CD8-positive, alpha-beta memory T cell (primary cell): ENCODE measurements at regions not wholly inside any gene's neighbourhood (a gene's known extent, or its start where the extent isn't known, plus 50 kb on each side); places are given as distances from the start of the nearest gene placed in this dataset.

ENCODE experiments used
- CTCF ChIA-PET: fragments of 350-600 bp; sonication (Branson Sonifier 250); formaldehyde crosslinking; loops from one replicate; lab custom pipeline; 2021; ENCODE audit warnings: antibody characterized with exemption; lab: Charles Lee
- POLR2A ChIA-PET: fragments of 350-600 bp; sonication (Branson Sonifier 250); formaldehyde crosslinking; loops from one replicate; lab custom pipeline; 2021; ENCODE audit warnings: antibody characterized with exemption; lab: Charles Lee
- DNase-seq, 5 donors: peaks; one replicate each; pipeline versions ENCODE4 v3.0.0 to v3.0.0-alpha.2; 2020 to 2022; ENCODE audit warnings: mixed read lengths in 1 of 5
- H3K27ac ChIP-seq: one replicate; pipeline ENCODE4 v1.7.0; 2013; ENCODE audit warnings: low read depth, mild to moderate bottlenecking, low read length, moderate library complexity
- H3K27me3 ChIP-seq: 2 replicates; pipeline ENCODE4 v1.7.0; 2013; ENCODE audit warnings: low read length, mild to moderate bottlenecking; ENCODE audit not compliant: insufficient read depth, poor library complexity, severe bottlenecking
- H3K36me3 ChIP-seq: 2 replicates; pipeline ENCODE4 v1.7.0; 2013; ENCODE audit warnings: mild to moderate bottlenecking, low read length, moderate library complexity; ENCODE audit not compliant: insufficient read depth
- H3K4me1 ChIP-seq: 2 replicates; pipeline ENCODE4 v1.7.0; 2013; ENCODE audit warnings: mild to moderate bottlenecking, low read length, moderate library complexity; ENCODE audit not compliant: insufficient read depth
- H3K4me3 ChIP-seq: 2 replicates; pipeline ENCODE4 v1.7.0; 2013; ENCODE audit warnings: mild to moderate bottlenecking, low read length
- H3K9me3 ChIP-seq: 2 replicates; pipeline ENCODE4 v1.7.0; 2013; ENCODE audit warnings: mild to moderate bottlenecking, low read length
- H3K27ac Mint-ChIP-seq, 8 donors: one replicate each; pipeline ENCODE4 v1.8.0; 2020 to 2021; ENCODE audit warnings: mixed read lengths in 8 of 8, mild to moderate bottlenecking in 6 of 8, inconsistent platforms in 3 of 8, moderate library complexity in 3 of 8
- H3K27me3 Mint-ChIP-seq, 2 donors: one replicate each; pipeline ENCODE4 v1.8.0; 2020 to 2021; ENCODE audit warnings: mixed read lengths in 2 of 2, mild to moderate bottlenecking in 1 of 2, moderate library complexity in 1 of 2
- H3K36me3 Mint-ChIP-seq, 3 donors: one replicate each; pipeline ENCODE4 v1.8.0; 2020 to 2021; ENCODE audit warnings: mixed read lengths in 3 of 3, inconsistent platforms in 1 of 3, mild to moderate bottlenecking in 1 of 3
- H3K4me1 Mint-ChIP-seq, 3 donors: one replicate each; pipeline ENCODE4 v1.8.0; 2020 to 2021; ENCODE audit warnings: mixed read lengths in 3 of 3, inconsistent platforms in 1 of 3, mild to moderate bottlenecking in 1 of 3
- H3K4me3 Mint-ChIP-seq, 7 donors: one replicate each; pipeline ENCODE4 v1.8.0; 2020 to 2021; ENCODE audit warnings: mixed read lengths in 7 of 7, mild to moderate bottlenecking in 6 of 7, moderate library complexity in 4 of 7, inconsistent platforms in 2 of 7
- H3K9me3 Mint-ChIP-seq, 5 donors: one replicate each; pipeline ENCODE4 v1.8.0; 2020 to 2022; ENCODE audit warnings: mixed read lengths in 5 of 5, mild to moderate bottlenecking in 3 of 5, moderate library complexity in 2 of 5, inconsistent platforms in 1 of 5

- Mint-ChIP-seq H3K27me3 (no peaks in the 10 kb centered on the region), H3K4me3 (no peak overlapping the region), H3K36me3 (peaks cover 0 to 2% (median 0%) of the 10 kb centered on the region in 3 donors), H3K4me1 (no peaks in the 10 kb centered on the region), H3K27ac (no peak overlapping the region), H3K9me3 (no peaks in the 10 kb centered on the region)
- H3K27ac ChIP-seq: no peak overlapping the region
- no peak overlapping the region for H3K4me3 ChIP-seq
- H3K27me3 ChIP-seq: no peaks in the 10 kb centered on the region
- no peaks in the 10 kb centered on the region for H3K4me1 ChIP-seq
- H3K36me3 ChIP-seq: no peaks in the 10 kb centered on the region
- CTCF ChIA-PET: no interaction called here
- DNase-seq: no peak
- POLR2A ChIA-PET: no interaction called here
- H3K9me3 ChIP-seq: no peaks in the 10 kb centered on the region
These were observed 472.4 kb downstream of the SH2D1A start for GRCh38 chrX:124818764-124819163.

GRCh38 chrX:124820738-124821137 lies 474.4 kb downstream of the SH2D1A start:
- Mint-ChIP-seq H3K9me3 (no peaks in the 10 kb centered on the region), H3K4me3 (no peak overlapping the region), H3K4me1 (peaks cover 0 to 4% (median 0%) of the 10 kb centered on the region in 3 donors), H3K36me3 (peaks cover 0 to 2% (median 0%) of the 10 kb centered on the region in 3 donors), H3K27me3 (no peaks in the 10 kb centered on the region), H3K27ac (no peak overlapping the region)
- Histone ChIP-seq H3K4me1 (no peaks in the 10 kb centered on the region), H3K27me3 (no peaks in the 10 kb centered on the region), H3K4me3 (no peak overlapping the region), H3K36me3 (no peaks in the 10 kb centered on the region), H3K9me3 (no peaks in the 10 kb centered on the region), H3K27ac (no peak overlapping the region)
- POLR2A ChIA-PET: no interaction called here
- DNase-seq: no peak
- CTCF ChIA-PET: no interaction called here

DNA sequence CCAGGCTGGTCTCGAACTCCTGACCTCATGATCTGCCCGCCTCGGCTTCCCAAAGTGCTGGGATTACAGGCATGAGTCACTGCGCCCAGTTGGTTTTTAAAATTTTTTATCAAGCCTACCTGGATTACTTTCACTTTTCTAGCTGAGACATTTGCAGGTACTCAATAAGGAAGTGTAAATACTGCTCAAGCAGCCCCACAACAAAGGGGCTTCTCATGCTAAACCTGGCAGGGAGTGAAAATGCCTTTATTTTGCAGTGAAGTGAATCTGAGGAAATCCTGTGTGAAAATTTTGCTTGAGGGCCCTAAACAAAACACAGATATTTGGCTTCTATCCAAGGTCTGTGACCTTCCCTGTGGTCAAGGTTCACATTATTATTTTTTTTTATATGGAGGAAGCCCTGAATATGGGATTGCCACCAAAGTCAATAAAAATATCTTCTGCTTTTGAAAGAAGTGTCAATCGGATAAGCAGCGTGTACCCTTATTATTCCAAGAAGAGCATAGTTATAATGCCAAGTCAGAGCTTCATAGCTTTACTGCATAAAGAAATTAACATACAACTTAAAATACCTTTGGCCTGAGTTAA lies 481.0 kb downstream of the SH2D1A start:
- H3K27me3 ChIP-seq: no peaks in the 10 kb centered on the region
- H3K4me3 ChIP-seq: no peak overlapping the region
- no peak overlapping the region for H3K27ac Mint-ChIP-seq
- H3K4me1 ChIP-seq: no peaks in the 10 kb centered on the region
- no peak overlapping the region for H3K4me3 Mint-ChIP-seq
- no peaks in the 10 kb centered on the region for H3K36me3 Mint-ChIP-seq
- no peak overlapping the region for H3K27ac ChIP-seq
- peak in 1 of 5 donors; percentile 6 for DNase-seq
- H3K9me3 ChIP-seq: no peaks in the 10 kb centered on the region
- H3K4me1 Mint-ChIP-seq: peaks cover 13 to 28% (median 15%) of the 10 kb centered on the region in 3 donors
- H3K36me3 ChIP-seq: no peaks in the 10 kb centered on the region
- ChIA-PET CTCF (no interaction called here), POLR2A (no interaction called here)
- H3K27me3 Mint-ChIP-seq: peaks cover 0 to 1% of the 10 kb centered on the region in 2 donors
- no peaks in the 10 kb centered on the region for H3K9me3 Mint-ChIP-seq

GRCh38 chrX:124829930-124830329 lies 483.6 kb downstream of the SH2D1A start:
- Mint-ChIP-seq H3K4me3 (no peak overlapping the region), H3K27ac (peak overlapping the region in 2 of 8 donors; percentile 38 to 67), H3K27me3 (peaks cover 1 to 4% of the 10 kb centered on the region in 2 donors), H3K9me3 (no peaks in the 10 kb centered on the region), H3K4me1 (peaks cover 13 to 24% (median 15%) of the 10 kb centered on the region in 3 donors), H3K36me3 (no peaks in the 10 kb centered on the region)
- no peaks in the 10 kb centered on the region for H3K27me3 ChIP-seq
- H3K27ac ChIP-seq: no peak overlapping the region
- no peaks in the 10 kb centered on the region for H3K4me1 ChIP-seq
- DNase-seq: no peak
- ChIA-PET POLR2A (no interaction called here), CTCF (no interaction called here)
- H3K9me3 ChIP-seq: no peaks in the 10 kb centered on the region
- no peak overlapping the region for H3K4me3 ChIP-seq
- H3K36me3 ChIP-seq: no peaks in the 10 kb centered on the region

GRCh38 chrX:124836786-124837185 lies 482.9 kb upstream of the TEX13C start:
- Mint-ChIP-seq H3K4me3 (no peak overlapping the region), H3K27ac (no peak overlapping the region), H3K9me3 (no peaks in the 10 kb centered on the region), H3K27me3 (peaks cover 3 to 4% of the 10 kb centered on the region in 2 donors), H3K4me1 (no peaks in the 10 kb centered on the region), H3K36me3 (no peaks in the 10 kb centered on the region)
- DNase-seq: no peak
- H3K36me3 ChIP-seq: no peaks in the 10 kb centered on the region
- no peaks in the 10 kb centered on the region for H3K9me3 ChIP-seq
- H3K27me3 ChIP-seq: no peaks in the 10 kb centered on the region
- ChIA-PET POLR2A (no interaction called here), CTCF (no interaction called here)
- H3K27ac ChIP-seq: no peak overlapping the region
- H3K4me1 ChIP-seq: no peaks in the 10 kb centered on the region
- no peak overlapping the region for H3K4me3 ChIP-seq

DNA sequence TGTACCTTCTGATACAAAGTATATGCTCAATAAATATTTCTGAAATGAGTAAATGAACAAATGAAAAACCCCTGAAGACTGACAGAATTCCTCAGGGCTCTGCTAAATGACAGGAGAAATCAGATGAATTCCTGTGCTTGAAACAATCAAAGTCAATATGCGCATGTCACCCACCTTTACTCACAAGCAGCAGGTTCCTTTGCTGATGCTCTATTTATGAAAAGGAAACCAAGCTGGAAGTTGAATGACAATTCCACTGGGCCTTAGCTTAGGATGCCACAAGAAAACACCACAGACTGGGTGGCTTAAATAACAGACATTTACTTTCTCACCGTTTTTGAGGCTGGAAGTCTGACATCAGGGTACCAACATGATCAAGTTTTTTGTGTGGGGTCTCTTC lies 477.5 kb upstream of the TEX13C start:
- Histone ChIP-seq H3K4me3 (no peak overlapping the region), H3K36me3 (no peaks in the 10 kb centered on the region), H3K27ac (no peak overlapping the region), H3K4me1 (no peaks in the 10 kb centered on the region), H3K9me3 (no peaks in the 10 kb centered on the region), H3K27me3 (no peaks in the 10 kb centered on the region)
- no peak for DNase-seq
- no peaks in the 10 kb centered on the region for H3K9me3 Mint-ChIP-seq
- H3K27me3 Mint-ChIP-seq: peaks cover 0 to 4% of the 10 kb centered on the region in 2 donors
- no peaks in the 10 kb centered on the region for H3K36me3 Mint-ChIP-seq
- H3K4me1 Mint-ChIP-seq: no peaks in the 10 kb centered on the region
- ChIA-PET CTCF (no interaction called here), POLR2A (no interaction called here)
- H3K4me3 Mint-ChIP-seq: no peak overlapping the region
- H3K27ac Mint-ChIP-seq: no peak overlapping the region

- Histone ChIP-seq H3K27me3 (no peaks in the 10 kb centered on the region), H3K4me1 (no peaks in the 10 kb centered on the region), H3K4me3 (no peak overlapping the region), H3K36me3 (no peaks in the 10 kb centered on the region), H3K27ac (no peak overlapping the region), H3K9me3 (no peaks in the 10 kb centered on the region)
- no peak overlapping the region for H3K4me3 Mint-ChIP-seq
- CTCF ChIA-PET: no interaction called here
- no peak overlapping the region for H3K27ac Mint-ChIP-seq
- POLR2A ChIA-PET: no interaction called here
- H3K4me1 Mint-ChIP-seq: no peaks in the 10 kb centered on the region
- peaks cover 0 to 3% of the 10 kb centered on the region in 2 donors for H3K27me3 Mint-ChIP-seq
- DNase-seq: no peak
- peaks cover 0 to 3% (median 0%) of the 10 kb centered on the region in 5 donors for H3K9me3 Mint-ChIP-seq
- H3K36me3 Mint-ChIP-seq: no peaks in the 10 kb centered on the region
These were observed 458.9 kb upstream of the TEX13C start for GRCh38 chrX:124860736-124861135.

- Histone ChIP-seq H3K36me3 (no peaks in the 10 kb centered on the region), H3K9me3 (no peaks in the 10 kb centered on the region), H3K4me3 (no peak overlapping the region), H3K4me1 (no peaks in the 10 kb centered on the region), H3K27me3 (no peaks in the 10 kb centered on the region), H3K27ac (no peak overlapping the region)
- Mint-ChIP-seq H3K27me3 (peaks cover 3% of the 10 kb centered on the region in 2 donors), H3K27ac (no peak overlapping the region), H3K4me1 (no peaks in the 10 kb centered on the region), H3K4me3 (no peak overlapping the region), H3K36me3 (no peaks in the 10 kb centered on the region), H3K9me3 (peaks cover 0 to 3% (median 0%) of the 10 kb centered on the region in 5 donors)
- ChIA-PET POLR2A (no interaction called here), CTCF (no interaction called here)
- no peak for DNase-seq
These were observed 457.4 kb upstream of the TEX13C start for GRCh38 chrX:124862301-124862700.
